OCI-LY1 (cell line): ENCODE measurements at regions not wholly inside any gene's neighbourhood (a gene's known extent, or its start where the extent isn't known, plus 50 kb on each side); places are given as distances from the start of the nearest gene placed in this dataset.

Experiments used
- EZH2 ChIP-seq: fragments of 200-600 bp; sonication (generic), shearing (Covaris generic); IDR thresholded peaks from 2 replicates; pipeline ENCODE4 v1.8.0; 2017; ENCODE audit warnings: borderline replicate concordance, mixed run types, mild to moderate bottlenecking, antibody characterized with exemption, low read length, moderate library complexity, mixed read lengths
- TF ChIP-seq, protein P1 (sequence below): fragments of 200-600 bp; sonication (generic), shearing (Covaris generic); IDR thresholded peaks from 2 replicates; pipeline ENCODE4 v1.5.1; 2017; ENCODE audit warnings: mild to moderate bottlenecking, antibody characterized with exemption, low read length, moderate library complexity, mixed read lengths

DNA sequence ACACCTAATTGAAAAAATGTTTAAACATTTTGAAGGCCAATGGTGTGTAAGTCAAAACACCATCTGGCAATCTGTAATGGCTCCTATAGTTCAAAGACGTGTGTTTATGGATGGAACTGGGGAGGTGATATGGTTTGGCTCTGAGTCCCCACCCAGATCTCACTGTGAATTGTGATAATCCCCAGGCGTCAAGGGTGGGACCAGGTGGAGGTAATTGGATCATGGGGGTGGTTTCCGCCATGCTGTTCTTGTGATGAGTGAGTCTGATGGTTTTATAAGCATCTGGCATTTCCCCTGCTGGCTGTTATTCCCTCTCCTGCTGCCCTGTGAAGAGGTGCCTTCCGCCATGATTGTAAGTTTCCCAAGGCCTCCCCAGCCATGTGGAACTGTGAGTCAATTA is 52.2 kb downstream of the ADRA2C start:
- TF ChIP-seq, protein P1, sequence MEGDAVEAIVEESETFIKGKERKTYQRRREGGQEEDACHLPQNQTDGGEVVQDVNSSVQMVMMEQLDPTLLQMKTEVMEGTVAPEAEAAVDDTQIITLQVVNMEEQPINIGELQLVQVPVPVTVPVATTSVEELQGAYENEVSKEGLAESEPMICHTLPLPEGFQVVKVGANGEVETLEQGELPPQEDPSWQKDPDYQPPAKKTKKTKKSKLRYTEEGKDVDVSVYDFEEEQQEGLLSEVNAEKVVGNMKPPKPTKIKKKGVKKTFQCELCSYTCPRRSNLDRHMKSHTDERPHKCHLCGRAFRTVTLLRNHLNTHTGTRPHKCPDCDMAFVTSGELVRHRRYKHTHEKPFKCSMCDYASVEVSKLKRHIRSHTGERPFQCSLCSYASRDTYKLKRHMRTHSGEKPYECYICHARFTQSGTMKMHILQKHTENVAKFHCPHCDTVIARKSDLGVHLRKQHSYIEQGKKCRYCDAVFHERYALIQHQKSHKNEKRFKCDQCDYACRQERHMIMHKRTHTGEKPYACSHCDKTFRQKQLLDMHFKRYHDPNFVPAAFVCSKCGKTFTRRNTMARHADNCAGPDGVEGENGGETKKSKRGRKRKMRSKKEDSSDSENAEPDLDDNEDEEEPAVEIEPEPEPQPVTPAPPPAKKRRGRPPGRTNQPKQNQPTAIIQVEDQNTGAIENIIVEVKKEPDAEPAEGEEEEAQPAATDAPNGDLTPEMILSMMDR, result no peak
- TF ChIP-seq EZH2, result no peak
